ENCODE measurements at regions not wholly inside any gene's neighbourhood (a gene's known extent, or its start where the extent isn't known, plus 50 kb on each side); places are given as distances from the start of the nearest gene placed in this dataset.

GRCh38 chr3:55204417-55204816 lies 276.6 kb upstream of the LRTM1 start:
- no peaks in the 10 kb centered on the region for H3K27me3 ChIP-seq (ENCODE audit: control insufficient read depth, insufficient read depth, low read length)
- no peaks in the 10 kb centered on the region for H3K36me3 ChIP-seq (ENCODE audit: control insufficient read depth, insufficient read depth, low read length)
- TF ChIP-seq, protein P1, sequence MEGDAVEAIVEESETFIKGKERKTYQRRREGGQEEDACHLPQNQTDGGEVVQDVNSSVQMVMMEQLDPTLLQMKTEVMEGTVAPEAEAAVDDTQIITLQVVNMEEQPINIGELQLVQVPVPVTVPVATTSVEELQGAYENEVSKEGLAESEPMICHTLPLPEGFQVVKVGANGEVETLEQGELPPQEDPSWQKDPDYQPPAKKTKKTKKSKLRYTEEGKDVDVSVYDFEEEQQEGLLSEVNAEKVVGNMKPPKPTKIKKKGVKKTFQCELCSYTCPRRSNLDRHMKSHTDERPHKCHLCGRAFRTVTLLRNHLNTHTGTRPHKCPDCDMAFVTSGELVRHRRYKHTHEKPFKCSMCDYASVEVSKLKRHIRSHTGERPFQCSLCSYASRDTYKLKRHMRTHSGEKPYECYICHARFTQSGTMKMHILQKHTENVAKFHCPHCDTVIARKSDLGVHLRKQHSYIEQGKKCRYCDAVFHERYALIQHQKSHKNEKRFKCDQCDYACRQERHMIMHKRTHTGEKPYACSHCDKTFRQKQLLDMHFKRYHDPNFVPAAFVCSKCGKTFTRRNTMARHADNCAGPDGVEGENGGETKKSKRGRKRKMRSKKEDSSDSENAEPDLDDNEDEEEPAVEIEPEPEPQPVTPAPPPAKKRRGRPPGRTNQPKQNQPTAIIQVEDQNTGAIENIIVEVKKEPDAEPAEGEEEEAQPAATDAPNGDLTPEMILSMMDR (IDR thresholded peaks at IDR 0.05) = no peak
- no CpG with 5 or more reads among the region's 1 CpG for WGBS (ENCODE audit: insufficient coverage)
- H3K36me3 Mint-ChIP-seq = no peaks in the 10 kb centered on the region
- H3K27ac ChIP-seq (ENCODE audit: low read length) = no peak overlapping the region
- H3K9me3 ChIP-seq (ENCODE audit: control insufficient read depth, insufficient read depth, low read length) = no peaks in the 10 kb centered on the region
- H3K4me3 Mint-ChIP-seq = no peak overlapping the region
- no peaks in the 10 kb centered on the region for H3K4me1 Mint-ChIP-seq
- no peaks in the 10 kb centered on the region for H3K4me1 ChIP-seq (ENCODE audit: control insufficient read depth, insufficient read depth, low read length)
- intact Hi-C loops (cut with micrococcal nuclease) = no loop called here
- ATAC-seq = no peak
- no peak overlapping the region for H3K27ac Mint-ChIP-seq
- no peak for DNase-seq
- H3K27me3 Mint-ChIP-seq (ENCODE audit: low read depth in 2 of 2) = no peaks in the 10 kb centered on the region
- peaks cover 0 to 11% of the 10 kb centered on the region in 2 donors for H3K9me3 Mint-ChIP-seq
- H3K4me3 ChIP-seq (ENCODE audit: low read length) = no peak overlapping the region

DNA sequence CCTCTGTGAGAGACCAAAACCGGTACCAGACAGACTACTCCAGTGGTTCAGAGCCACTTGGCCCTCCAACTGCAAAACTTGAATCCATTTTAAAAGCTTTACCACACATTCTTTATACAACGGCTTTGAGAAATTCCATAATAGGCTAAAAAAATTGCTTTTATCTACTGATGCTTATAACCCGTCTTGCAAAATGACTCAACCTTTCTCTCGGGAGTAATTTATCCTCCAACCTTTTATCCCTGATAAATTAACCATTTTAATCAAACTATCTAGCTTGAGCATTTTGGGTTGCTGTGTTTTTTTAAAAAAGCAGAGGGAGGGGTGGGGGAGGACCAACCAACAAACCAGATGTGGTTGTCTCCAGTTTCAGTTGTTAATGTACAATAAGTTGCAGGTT lies 275.7 kb upstream of the LRTM1 start:
- no peaks in the 10 kb centered on the region for H3K36me3 Mint-ChIP-seq
- intact Hi-C loops (cut with micrococcal nuclease) = no loop called here
- no peaks in the 10 kb centered on the region for H3K9me3 ChIP-seq (ENCODE audit: control insufficient read depth, insufficient read depth, low read length)
- H3K27me3 ChIP-seq (ENCODE audit: control insufficient read depth, insufficient read depth, low read length) = no peaks in the 10 kb centered on the region
- no peak overlapping the region for H3K4me3 ChIP-seq (ENCODE audit: low read length)
- no peak overlapping the region for H3K27ac ChIP-seq (ENCODE audit: low read length)
- H3K4me1 Mint-ChIP-seq = no peaks in the 10 kb centered on the region
- H3K4me3 Mint-ChIP-seq = no peak overlapping the region
- ATAC-seq (no peak), DNase-seq (no peak)
- no peaks in the 10 kb centered on the region for H3K36me3 ChIP-seq (ENCODE audit: control insufficient read depth, insufficient read depth, low read length)
- H3K27ac Mint-ChIP-seq = no peak overlapping the region
- no peaks in the 10 kb centered on the region for H3K4me1 ChIP-seq (ENCODE audit: control insufficient read depth, insufficient read depth, low read length)
- 84% methylated on average over 3 of the region's 4 CpGs for WGBS (ENCODE audit: insufficient coverage)
- H3K9me3 Mint-ChIP-seq = peaks cover 6 to 19% of the 10 kb centered on the region in 2 donors
- no peaks in the 10 kb centered on the region for H3K27me3 Mint-ChIP-seq (ENCODE audit: low read depth in 2 of 2)
- TF ChIP-seq, protein P1 (IDR thresholded peaks at IDR 0.05) = no peak

DNA sequence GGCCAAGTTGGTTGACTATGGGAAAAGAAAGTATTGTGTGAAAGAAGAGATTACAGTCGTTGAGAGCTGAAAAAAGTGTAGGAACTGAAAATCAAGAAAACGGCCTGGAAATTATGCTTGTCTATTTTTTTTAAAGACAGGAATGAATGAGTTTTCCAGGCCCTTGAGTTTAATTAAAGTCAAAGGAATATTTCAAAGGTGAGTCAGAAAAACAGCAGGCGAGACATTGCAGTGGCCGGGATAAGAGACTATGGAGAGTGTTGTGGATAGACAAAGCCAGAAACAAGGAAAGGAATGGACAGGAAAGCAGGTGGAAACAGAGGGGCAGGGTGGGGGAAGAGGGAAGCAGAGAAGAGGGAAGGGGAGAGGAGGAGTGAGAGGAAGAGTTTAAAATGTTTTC lies 275.1 kb upstream of the LRTM1 start:
- Histone ChIP-seq H3K36me3 (ENCODE audit: control insufficient read depth, insufficient read depth, low read length) (no peaks in the 10 kb centered on the region), H3K4me1 (ENCODE audit: control insufficient read depth, insufficient read depth, low read length) (no peaks in the 10 kb centered on the region), H3K27ac (ENCODE audit: low read length) (no peak overlapping the region), H3K4me3 (ENCODE audit: low read length) (no peak overlapping the region), H3K9me3 (ENCODE audit: control insufficient read depth, insufficient read depth, low read length) (no peaks in the 10 kb centered on the region), H3K27me3 (ENCODE audit: control insufficient read depth, insufficient read depth, low read length) (no peaks in the 10 kb centered on the region)
- ATAC-seq (no peak), DNase-seq (no peak)
- H3K36me3 Mint-ChIP-seq = no peaks in the 10 kb centered on the region
- 84% methylated on average over 4 of the region's 4 CpGs for WGBS (ENCODE audit: insufficient coverage)
- TF ChIP-seq, protein P1 (IDR thresholded peaks at IDR 0.05) = no peak
- H3K4me1 Mint-ChIP-seq = no peaks in the 10 kb centered on the region
- no peaks in the 10 kb centered on the region for H3K27me3 Mint-ChIP-seq (ENCODE audit: low read depth in 2 of 2)
- H3K27ac Mint-ChIP-seq = no peak overlapping the region
- intact Hi-C loops (cut with micrococcal nuclease) = no loop called here
- H3K4me3 Mint-ChIP-seq = no peak overlapping the region
- H3K9me3 Mint-ChIP-seq = peaks cover 7 to 19% of the 10 kb centered on the region in 2 donors

- Mint-ChIP-seq H3K9me3 (peaks cover 7 to 15% of the 10 kb centered on the region in 2 donors), H3K4me3 (no peak overlapping the region), H3K36me3 (no peaks in the 10 kb centered on the region), H3K27ac (no peak overlapping the region), H3K27me3 (ENCODE audit: low read depth in 2 of 2) (no peaks in the 10 kb centered on the region), H3K4me1 (no peaks in the 10 kb centered on the region)
- no peaks in the 10 kb centered on the region for H3K9me3 ChIP-seq (ENCODE audit: control insufficient read depth, insufficient read depth, low read length)
- H3K4me1 ChIP-seq (ENCODE audit: control insufficient read depth, insufficient read depth, low read length) = no peaks in the 10 kb centered on the region
- no peak for ATAC-seq
- no peak for DNase-seq
- H3K36me3 ChIP-seq (ENCODE audit: control insufficient read depth, insufficient read depth, low read length) = no peaks in the 10 kb centered on the region
- TF ChIP-seq, protein P1 (IDR thresholded peaks at IDR 0.05) = no peak
- WGBS (ENCODE audit: insufficient coverage) = 79% methylated on average over 2 of the region's 2 CpGs
- no peaks in the 10 kb centered on the region for H3K27me3 ChIP-seq (ENCODE audit: control insufficient read depth, insufficient read depth, low read length)
- H3K4me3 ChIP-seq (ENCODE audit: low read length) = no peak overlapping the region
- no peak overlapping the region for H3K27ac ChIP-seq (ENCODE audit: low read length)
- intact Hi-C loops (cut with micrococcal nuclease) = no loop called here
Observed at GRCh38 chr3:55202326-55202725, 274.5 kb upstream of the LRTM1 start.

All from natural killer cell (primary cell).